IMR-90 (cell line): ENCODE measurements at regions not wholly inside any gene's neighbourhood (a gene's known extent, or its start where the extent isn't known, plus 50 kb on each side); places are given as distances from the start of the nearest gene placed in this dataset.

ENCODE experiments used
- ATAC-seq: fragments of 200-7000 bp; cut with Tn5 transposase; 2 replicates; pipeline ENCODE4 v1.9.1; 2020; ENCODE audit warnings: low read depth, mild to moderate bottlenecking, moderate library complexity
- BruUV-seq: library from RNA; stranded (reverse); fragments of 400-500 nt; replicated peaks from 2 replicates; lab custom pipeline; 2021; lab: Mats Ljungman, UMichigan
- CTCF ChIA-PET: fragments of 300-600 bp; formaldehyde crosslinking; extraction: SDS; loops from one replicate; lab custom pipeline; 2021; ENCODE audit warnings: antibody characterized with exemption; lab: Yijun Ruan, JAX
- POLR2A ChIA-PET: fragments of 300-600 bp; sonication (Branson Sonifier 250); formaldehyde crosslinking; loops from one replicate; lab custom pipeline; 2022; ENCODE audit warnings: antibody characterized with exemption; ENCODE audit not compliant: unreplicated experiment; lab: Charles Lee
- DNase-seq: peaks from one replicate; pipeline ENCODE4 v3.0.0; 2013
- H2AFZ ChIP-seq: replicated peaks from 2 replicates; pipeline ENCODE3; 2013; ENCODE audit warnings: low read length, mild to moderate bottlenecking; ENCODE audit not compliant: poor library complexity
- H2AK5ac ChIP-seq: 2 replicates; pipeline ENCODE4 v1.6.1; 2013; ENCODE audit warnings: low read depth, low read length, inconsistent platforms
- H2AK9ac ChIP-seq: replicated peaks from 2 replicates; pipeline ENCODE3; 2013; ENCODE audit warnings: mild to moderate bottlenecking, low read depth, low read length, moderate library complexity; ENCODE audit not compliant: poor library complexity
- H2BK120ac ChIP-seq: 2 replicates; pipeline ENCODE4 v1.6.1; 2013; ENCODE audit warnings: low read depth, low read length, inconsistent platforms
- H2BK15ac ChIP-seq: 3 replicates; pipeline ENCODE4 v1.6.1; 2013; ENCODE audit warnings: low read depth, low read length, inconsistent platforms
- H2BK20ac ChIP-seq: 2 replicates; pipeline ENCODE4 v1.6.1; 2013; ENCODE audit warnings: low read depth, mild to moderate bottlenecking, inconsistent platforms, low read length, moderate library complexity
- H2BK5ac ChIP-seq: 2 replicates; pipeline ENCODE4 v1.6.1; 2013; ENCODE audit warnings: mild to moderate bottlenecking, low read depth, low read length, inconsistent platforms; ENCODE audit not compliant: poor library complexity, severe bottlenecking
- H3K14ac ChIP-seq: replicated peaks from 2 replicates; pipeline ENCODE4 v1.6.1; 2013; ENCODE audit warnings: low read depth, low read length, inconsistent platforms
- H3K18ac ChIP-seq: 2 replicates; pipeline ENCODE4 v1.6.1; 2013; ENCODE audit warnings: low read depth, low read length, control low read depth
- H3K23ac ChIP-seq: 2 replicates; pipeline ENCODE4 v1.6.1; 2013; ENCODE audit warnings: low read depth, low read length, inconsistent platforms
- H3K27ac ChIP-seq: 2 replicates; pipeline ENCODE4 v1.5.1; 2013; ENCODE audit warnings: mild to moderate bottlenecking, control low read depth, low read length; ENCODE audit not compliant: insufficient read depth
- H3K27me3 ChIP-seq: 2 replicates; pipeline ENCODE4 v1.6.1; 2013; ENCODE audit warnings: low read length; ENCODE audit not compliant: control insufficient read depth, insufficient read depth
- H3K36me3 ChIP-seq: 2 replicates; pipeline ENCODE4 v1.6.1; 2013; ENCODE audit warnings: low read length, mixed read lengths; ENCODE audit not compliant: control insufficient read depth, insufficient read depth
- H3K4ac ChIP-seq: 2 replicates; pipeline ENCODE4 v1.6.1; 2013; ENCODE audit warnings: low read depth, low read length, inconsistent platforms
- H3K4me1 ChIP-seq: 2 replicates; pipeline ENCODE4 v1.6.1; 2013; ENCODE audit warnings: low read length, mixed read lengths; ENCODE audit not compliant: control insufficient read depth, insufficient read depth
- H3K4me2 ChIP-seq: 2 replicates; pipeline ENCODE4 v1.6.1; 2013; ENCODE audit warnings: low read depth, mild to moderate bottlenecking, control low read depth, low read length, moderate library complexity
- H3K4me3 ChIP-seq: 2 replicates; pipeline ENCODE4 v1.5.1; 2013; ENCODE audit warnings: low read depth, mild to moderate bottlenecking, control low read depth, low read length, moderate library complexity; ENCODE audit not compliant: insufficient read depth
- H3K56ac ChIP-seq: 2 replicates; pipeline ENCODE4 v1.6.1; 2013; ENCODE audit warnings: low read length, inconsistent platforms; ENCODE audit not compliant: insufficient read depth; ENCODE audit errors: extremely low read depth
- H3K79me1 ChIP-seq, 2 experiments: 2 replicates each; pipeline ENCODE4 v1.6.1; 2013; ENCODE audit warnings: low read length in 2 of 2, inconsistent platforms in 1 of 2, low read depth in 1 of 2
- H3K9ac ChIP-seq: 2 replicates; pipeline ENCODE4 v1.6.1; 2013; ENCODE audit warnings: low read depth, low read length, control low read depth
- H3K9me1 ChIP-seq: 2 replicates; pipeline ENCODE4 v1.6.1; 2013; ENCODE audit warnings: low read length, inconsistent platforms; ENCODE audit not compliant: insufficient read depth
- H3K9me3 ChIP-seq: 2 replicates; pipeline ENCODE4 v1.6.1; 2013; ENCODE audit warnings: low read length; ENCODE audit not compliant: control insufficient read depth, insufficient read depth
- H4K20me1 ChIP-seq: 2 replicates; pipeline ENCODE4 v1.6.1; 2013; ENCODE audit warnings: low read length, inconsistent platforms; ENCODE audit not compliant: insufficient read depth
- H4K5ac ChIP-seq: 2 replicates; pipeline ENCODE4 v1.6.1; 2013; ENCODE audit warnings: mild to moderate bottlenecking, low read depth, low read length, control low read depth
- H4K8ac ChIP-seq, 2 experiments: 2 replicates each; pipeline ENCODE4 v1.6.1; 2013; ENCODE audit warnings: low read depth in 2 of 2, low read length in 2 of 2, control low read depth in 1 of 2, inconsistent platforms in 1 of 2
- H4K91ac ChIP-seq: 2 replicates; pipeline ENCODE4 v1.6.1; 2013; ENCODE audit warnings: low read depth, low read length, inconsistent platforms; ENCODE audit not compliant: insufficient read depth
- BHLHE40 ChIP-seq: fragments of 150-350 bp; IDR thresholded peaks from 2 replicates; pipeline ENCODE4 v1.6.1; 2016; ENCODE audit warnings: mild to moderate bottlenecking, low read depth, low read length
- CHD1 ChIP-seq: IDR thresholded peaks from 2 replicates; pipeline ENCODE4 v1.6.1; 2012; ENCODE audit warnings: low read depth, low read length, improper control_type of control experiment
- ELK1 ChIP-seq: fragments of 150-350 bp; IDR thresholded peaks from 2 replicates; pipeline ENCODE4 v1.6.1; 2016; ENCODE audit warnings: low read depth, mild to moderate bottlenecking, low read length, moderate library complexity, borderline replicate concordance
- FOS ChIP-seq: fragments of 150-350 bp; IDR thresholded peaks from 2 replicates; pipeline ENCODE4 v1.6.1; 2016; ENCODE audit warnings: low read depth, low read length
- MAFK ChIP-seq: IDR thresholded peaks from 2 replicates; pipeline ENCODE4 v1.6.1; 2012; ENCODE audit warnings: low read depth, low read length, improper control_type of control experiment
- MAZ ChIP-seq: IDR thresholded peaks from 2 replicates; pipeline ENCODE4 v1.6.1; 2012; ENCODE audit warnings: low read depth, mild to moderate bottlenecking, low read length, improper control_type of control experiment, moderate library complexity, borderline replicate concordance
- MXI1 ChIP-seq: IDR thresholded peaks from 2 replicates; pipeline ENCODE4 v1.6.1; 2012; ENCODE audit warnings: low read depth, mild to moderate bottlenecking, low read length, moderate library complexity, borderline replicate concordance
- NFE2L2 ChIP-seq: fragments of 150-350 bp; IDR thresholded peaks from 2 replicates; pipeline ENCODE4 v1.6.1; 2016; ENCODE audit warnings: low read depth, mild to moderate bottlenecking, low read length
- POLR2A ChIP-seq: IDR thresholded peaks from 2 replicates; pipeline ENCODE4 v1.6.1; 2012; ENCODE audit warnings: mild to moderate bottlenecking, low read depth, low read length
- SMC3 ChIP-seq: fragments of 150-350 bp; IDR thresholded peaks from 2 replicates; pipeline ENCODE4 v1.6.1; 2016; ENCODE audit warnings: low read depth, mild to moderate bottlenecking, antibody characterized with exemption, low read length, moderate library complexity
- USF2 ChIP-seq: fragments of 150-350 bp; IDR thresholded peaks from 2 replicates; pipeline ENCODE4 v1.6.1; 2017; ENCODE audit warnings: mild to moderate bottlenecking, antibody characterized with exemption, low read length, low read depth
- WGBS, 2 experiments: methylation state at CpG; one replicate each; pipeline versions ENCODE4 v1.1.5 to v1.1.7; 2013; ENCODE audit warnings: missing lambda C conversion rate in 2 of 2; ENCODE audit not compliant: insufficient read length in 1 of 2; ENCODE audit errors: extremely low coverage in 2 of 2; 5-methylcytosine and 5-hydroxymethylcytosine counted together
- dilution Hi-C: fragments of 300-500 bp; cut with HindIII; formaldehyde crosslinking; loops from one replicate; pipeline ENCODE4 v1.14.3; 2018; ENCODE audit warnings: low sequenced_read_pairs; ENCODE audit not compliant: unreplicated experiment
- in situ Hi-C: fragments of 300-500 bp; cut with MboI; formaldehyde crosslinking; loops from 3 replicates; pipeline ENCODE4 v1.14.3; 2019; ENCODE audit warnings: low sequenced_read_pairs, inconsistent platforms, mixed read lengths
- intact Hi-C: fragments of 100-400 bp; cut with micrococcal nuclease; formaldehyde crosslinking; loops from 2 replicates; pipeline ENCODE4 v1.10.0; 2022

GRCh38 chr4:175871774-175872405 lies 59.8 kb upstream of the GPM6A start:
- in situ Hi-C loops = no loop called here

More at GRCh38 chr4:175871774-175872405, 59.8 kb upstream of the GPM6A start:
- no CpG with 5 or more reads among the region's 2 CpGs for WGBS, 2 experiments
- no peak overlapping the region for H2AK5ac ChIP-seq
- no peak overlapping the region for H3K56ac ChIP-seq
- POLR2A ChIA-PET = no interaction called here
- H3K14ac ChIP-seq = no peak overlapping the region
- ATAC-seq (no peak), DNase-seq (no peak)
- H3K18ac ChIP-seq = no peak overlapping the region
- H4K5ac ChIP-seq = no peak overlapping the region
- no peaks in the 10 kb centered on the region for H4K20me1 ChIP-seq
- no peak overlapping the region for H2BK20ac ChIP-seq
- dilution Hi-C loops = no loop called here
- no peak overlapping the region for H4K8ac ChIP-seq
- BruUV-seq = no TSS peak
- no peak overlapping the region for H2AK9ac ChIP-seq
- CTCF ChIA-PET = no interaction called here
- no peaks in the 10 kb centered on the region for H3K9me1 ChIP-seq
- no peak overlapping the region for H2BK5ac ChIP-seq
- no peak overlapping the region for H2BK120ac ChIP-seq
- intact Hi-C loops = no loop called here
- no peak overlapping the region for H3K23ac ChIP-seq
- H3K4ac ChIP-seq = no peak overlapping the region
- no peak overlapping the region for H2AFZ ChIP-seq
- H3K27ac ChIP-seq = no peak overlapping the region
- no peak overlapping the region for H3K4me2 ChIP-seq
- H3K27me3 ChIP-seq = no peaks in the 10 kb centered on the region
- H3K9ac ChIP-seq = no peak overlapping the region
- no peak overlapping the region for H2BK15ac ChIP-seq
- H3K4me1 ChIP-seq = no peaks in the 10 kb centered on the region
- no peak for TF ChIP-seq BHLHE40
- TF ChIP-seq POLR2A = no peak
- no peak for TF ChIP-seq MXI1
- no peak for TF ChIP-seq NFE2L2
- no peak for TF ChIP-seq SMC3
- TF ChIP-seq MAFK = no peak
- TF ChIP-seq MAZ = no peak
- TF ChIP-seq ELK1 = no peak
- no peak for TF ChIP-seq USF2
- no peak for TF ChIP-seq CHD1
- no peak for TF ChIP-seq FOS
- H3K79me1 ChIP-seq = no peaks in the 10 kb centered on the region
- no peak overlapping the region for H4K91ac ChIP-seq
- no peak overlapping the region for H3K4me3 ChIP-seq
- H3K9me3 ChIP-seq = no peaks in the 10 kb centered on the region
- H3K36me3 ChIP-seq = no peaks in the 10 kb centered on the region
